GM21423 (cell line): ENCODE measurements at regions not wholly inside any gene's neighbourhood (a gene's known extent, or its start where the extent isn't known, plus 50 kb on each side); places are given as distances from the start of the nearest gene placed in this dataset.
A peak's percentile ranks its signal among the peaks of the same experiment; 100 is the strongest.

ENCODE experiments used
- ATAC-seq: cut with Tn5 transposase; IDR thresholded peaks from one replicate; pipeline ENCODE4 v1.9.1; 2021; ENCODE audit warnings: mild to moderate bottlenecking, moderate library complexity; ENCODE audit not compliant: unreplicated experiment

GRCh38 chr11:19661827-19662226 lies 50.8 kb upstream of the NAV2 start:
- no peak for ATAC-seq

GRCh38 chr11:19660076-19660475 lies 52.6 kb upstream of the NAV2 start:
- ATAC-seq = peak; percentile 100

- ATAC-seq = no peak
Observed at GRCh38 chr11:19659529-19659928, 53.1 kb upstream of the NAV2 start.

- ATAC-seq = no peak
Observed at GRCh38 chr11:19658344-19658743, 54.3 kb upstream of the NAV2 start.

- ATAC-seq = no peak
Observed at GRCh38 chr11:19656140-19656541, 56.5 kb upstream of the NAV2 start.

GRCh38 chr11:19652623-19653375 lies 59.8 kb upstream of the NAV2 start:
- ATAC-seq = no peak

- ATAC-seq = no peak
Observed at GRCh38 chr11:19651653-19652052, 61.0 kb upstream of the NAV2 start.

GRCh38 chr11:19651028-19651427 lies 61.6 kb upstream of the NAV2 start:
- no peak for ATAC-seq

- ATAC-seq = no peak
Observed at GRCh38 chr11:19650467-19650866, 62.2 kb upstream of the NAV2 start.

- ATAC-seq = no peak
Observed at GRCh38 chr11:19649751-19650150, 62.9 kb upstream of the NAV2 start.

- no peak for ATAC-seq
Observed at GRCh38 chr11:19648321-19648720, 64.3 kb upstream of the NAV2 start.

- no peak for ATAC-seq
Observed at GRCh38 chr11:19647816-19648215, 64.8 kb upstream of the NAV2 start.

- ATAC-seq = no peak
Observed at GRCh38 chr11:19646921-19647320, 65.7 kb upstream of the NAV2 start.

GRCh38 chr11:19646308-19646707 lies 66.3 kb upstream of the NAV2 start:
- no peak for ATAC-seq

- no peak for ATAC-seq
Observed at GRCh38 chr11:19644316-19644715, 68.3 kb upstream of the NAV2 start.

GRCh38 chr11:19642185-19643158 lies 70.2 kb upstream of the NAV2 start:
- ATAC-seq = no peak

GRCh38 chr11:19639603-19640105 lies 73.0 kb upstream of the NAV2 start:
- no peak for ATAC-seq

- ATAC-seq = no peak
Observed at GRCh38 chr11:19635332-19635731, 77.3 kb upstream of the NAV2 start.

GRCh38 chr11:19633276-19633675 lies 79.4 kb upstream of the NAV2 start:
- ATAC-seq = no peak

GRCh38 chr11:19632499-19632834 lies 80.2 kb upstream of the NAV2 start:
- no peak for ATAC-seq

- no peak for ATAC-seq
Observed at GRCh38 chr11:19631712-19632498, 80.7 kb upstream of the NAV2 start.
